Mesenchymal stem cell (in vitro differentiated cells and primary cell): ENCODE measurements at regions not wholly inside any gene's neighbourhood (a gene's known extent, or its start where the extent isn't known, plus 50 kb on each side); places are given as distances from the start of the nearest gene placed in this dataset.
A peak's percentile ranks its signal among the peaks of the same experiment; 100 is the strongest.

Source experiments
- DNase-seq: peaks from one replicate; pipeline ENCODE4 v3.0.0-alpha.2; 2013
- H2AFZ ChIP-seq: one replicate; pipeline ENCODE4 v1.6.1; 2013; ENCODE audit warnings: low read depth, mild to moderate bottlenecking, control low read depth, inconsistent platforms, low read length, moderate library complexity
- H2AK5ac ChIP-seq: 2 replicates; pipeline ENCODE4 v1.6.1; 2013; ENCODE audit warnings: low read length, moderate library complexity, mild to moderate bottlenecking, inconsistent platforms; ENCODE audit not compliant: severe bottlenecking
- H2BK120ac ChIP-seq: one replicate; pipeline ENCODE4 v1.6.1; 2013; ENCODE audit warnings: low read depth, mild to moderate bottlenecking, inconsistent platforms, low read length, moderate library complexity
- H2BK12ac ChIP-seq, 2 experiments: one replicate each; pipeline ENCODE4 v1.6.1; 2013; ENCODE audit warnings: inconsistent platforms in 2 of 2, low read length in 2 of 2, mild to moderate bottlenecking in 2 of 2, moderate library complexity in 2 of 2, control low read depth in 1 of 2
- H2BK15ac ChIP-seq: one replicate; pipeline ENCODE4 v1.6.1; 2013; ENCODE audit warnings: mild to moderate bottlenecking, low read depth, inconsistent platforms; ENCODE audit not compliant: poor library complexity, severe bottlenecking
- H2BK5ac ChIP-seq: 2 replicates; pipeline ENCODE4 v1.6.1; 2013; ENCODE audit warnings: low read depth, mild to moderate bottlenecking, low read length, control low read depth, inconsistent platforms; ENCODE audit not compliant: poor library complexity, severe bottlenecking
- H3K14ac ChIP-seq, 2 experiments: one replicate each; pipeline ENCODE4 v1.6.1; 2013; ENCODE audit warnings: inconsistent platforms in 2 of 2, low read length in 2 of 2, control low read depth in 1 of 2, mild to moderate bottlenecking in 1 of 2, moderate library complexity in 1 of 2
- H3K18ac ChIP-seq, 2 experiments: one replicate each; pipeline ENCODE4 v1.6.1; 2013; ENCODE audit warnings: inconsistent platforms in 2 of 2, low read length in 2 of 2, control low read depth in 1 of 2, low read depth in 1 of 2, mild to moderate bottlenecking in 1 of 2
- H3K23ac ChIP-seq, 2 experiments: one replicate each; pipeline ENCODE4 v1.6.1; 2013; ENCODE audit warnings: inconsistent platforms in 2 of 2, low read length in 2 of 2, mild to moderate bottlenecking in 2 of 2, moderate library complexity in 2 of 2, control low read depth in 1 of 2
- H3K27ac ChIP-seq: 2 replicates; pipeline ENCODE4 v1.5.1; 2013; ENCODE audit warnings: mild to moderate bottlenecking, moderate library complexity, low read length, control low read depth, inconsistent platforms; ENCODE audit not compliant: poor library complexity, severe bottlenecking
- H3K27me3 ChIP-seq, 2 experiments: 2 replicates each; pipeline versions ENCODE4 v1.6.1 to v1.7.0; 2013; ENCODE audit warnings: low read length in 2 of 2, mild to moderate bottlenecking in 2 of 2, moderate library complexity in 2 of 2, control low read depth in 1 of 2, inconsistent platforms in 1 of 2; ENCODE audit not compliant: control insufficient read depth in 1 of 2, insufficient read depth in 1 of 2
- H3K36me3 ChIP-seq, 2 experiments: 2 replicates each; pipeline versions ENCODE4 v1.6.1 to v1.7.0; 2013; ENCODE audit warnings: low read length in 2 of 2, control low read depth in 1 of 2, inconsistent platforms in 1 of 2, low read depth in 1 of 2, mild to moderate bottlenecking in 1 of 2; ENCODE audit not compliant: insufficient read depth in 2 of 2, control insufficient read depth in 1 of 2
- H3K4ac ChIP-seq, 2 experiments: one replicate each; pipeline ENCODE4 v1.6.1; 2013; ENCODE audit warnings: inconsistent platforms in 2 of 2, low read length in 2 of 2, mild to moderate bottlenecking in 2 of 2, moderate library complexity in 2 of 2, control low read depth in 1 of 2, low read depth in 1 of 2
- H3K4me1 ChIP-seq: 2 replicates; pipeline ENCODE4 v1.6.1; 2013; ENCODE audit warnings: low read depth, low read length, control low read depth; ENCODE audit not compliant: control insufficient read depth, insufficient read depth
- H3K4me2 ChIP-seq: 2 replicates; pipeline ENCODE4 v1.6.1; 2013; ENCODE audit warnings: low read length, mild to moderate bottlenecking, inconsistent platforms; ENCODE audit not compliant: poor library complexity, severe bottlenecking
- H3K4me3 ChIP-seq, 2 experiments: 2 replicates each; pipeline versions ENCODE4 v1.5.1 to v1.7.0; 2013; ENCODE audit warnings: low read length in 2 of 2, mild to moderate bottlenecking in 2 of 2, control low read depth in 1 of 2, low read depth in 1 of 2; ENCODE audit not compliant: insufficient read depth in 1 of 2
- H3K79me1 ChIP-seq: replicated peaks from 2 replicates; pipeline ENCODE4 v1.6.1; 2013; ENCODE audit warnings: mild to moderate bottlenecking, control low read depth, low read length, inconsistent platforms; ENCODE audit not compliant: poor library complexity, severe bottlenecking
- H3K9ac ChIP-seq: 2 replicates; pipeline ENCODE4 v1.7.0; 2013; ENCODE audit warnings: mild to moderate bottlenecking, low read length, moderate library complexity
- H3K9me3 ChIP-seq: 2 replicates; pipeline ENCODE4 v1.7.0; 2013; ENCODE audit warnings: mild to moderate bottlenecking, low read length; ENCODE audit not compliant: control insufficient read depth
- H4K8ac ChIP-seq: one replicate; pipeline ENCODE4 v1.6.1; 2013; ENCODE audit warnings: inconsistent platforms, mild to moderate bottlenecking, low read length, moderate library complexity
- H4K91ac ChIP-seq: one replicate; pipeline ENCODE4 v1.6.1; 2013; ENCODE audit warnings: mild to moderate bottlenecking, low read length, inconsistent platforms
- WGBS: methylation state at CpG from one replicate; pipeline ENCODE4 v1.1.7; 2013; ENCODE audit warnings: mixed read lengths; 5-methylcytosine and 5-hydroxymethylcytosine counted together

- H2BK120ac ChIP-seq, result no peak overlapping the region
- H2BK5ac ChIP-seq, result no peak overlapping the region
- H2BK15ac ChIP-seq, result no peak overlapping the region
- H3K27ac ChIP-seq, result no peak overlapping the region
- H3K4me2 ChIP-seq, result no peak overlapping the region
- DNase-seq, result no peak
- no peak overlapping the region for H4K91ac ChIP-seq
- H3K4ac ChIP-seq, result no peak overlapping the region
- H3K14ac ChIP-seq, result no peak overlapping the region
- no peak overlapping the region for H2AFZ ChIP-seq
- H3K9me3 ChIP-seq, result no peaks in the 10 kb centered on the region
- H3K9ac ChIP-seq, result no peak overlapping the region
- H3K79me1 ChIP-seq, result no peaks in the 10 kb centered on the region
- no peaks in the 10 kb centered on the region for H3K4me1 ChIP-seq
- H3K18ac ChIP-seq, result peak overlapping the region; percentile 12 to 73
- H3K27me3 ChIP-seq, result no peaks in the 10 kb centered on the region
- no peak overlapping the region for H2AK5ac ChIP-seq
- H3K36me3 ChIP-seq, result no peaks in the 10 kb centered on the region
- no peak overlapping the region for H3K23ac ChIP-seq
- 93% methylated on average over 2 of the region's 2 CpGs for WGBS
- no peak overlapping the region for H4K8ac ChIP-seq
- no peak overlapping the region for H3K4me3 ChIP-seq
- H2BK12ac ChIP-seq, result no peak overlapping the region
Observed at GRCh38 chr3:28743271-28743670, 394.6 kb upstream of the AZI2 start.

DNA sequence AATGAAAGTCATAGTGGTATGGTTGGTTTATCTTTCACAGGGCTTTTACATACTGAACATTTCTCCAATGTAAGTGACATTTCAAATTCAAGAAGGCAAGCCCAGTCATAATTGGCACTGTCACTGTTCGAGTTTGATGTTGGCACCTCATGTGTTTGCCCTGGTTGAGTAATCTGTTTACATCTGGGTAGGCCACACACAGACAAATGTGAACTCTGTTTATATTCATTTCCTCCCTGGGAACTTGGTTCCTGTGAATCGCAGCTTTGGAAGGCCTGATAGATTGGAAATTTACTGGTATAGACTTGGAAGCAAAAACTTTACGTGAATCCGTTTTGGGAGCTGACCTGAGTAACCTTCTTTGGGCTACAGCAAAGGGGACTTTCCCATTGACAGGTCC is 395.2 kb upstream of the AZI2 start:
- Histone ChIP-seq H3K9me3 (no peaks in the 10 kb centered on the region), H3K18ac (peak overlapping the region in 1 of 2 experiments; percentile 73), H2BK12ac (no peak overlapping the region), H2AK5ac (no peak overlapping the region), H3K27me3 (no peaks in the 10 kb centered on the region), H3K9ac (no peak overlapping the region), H2AFZ (no peak overlapping the region), H2BK15ac (no peak overlapping the region), H4K8ac (no peak overlapping the region), H3K4me1 (no peaks in the 10 kb centered on the region), H4K91ac (no peak overlapping the region), H2BK120ac (no peak overlapping the region), H2BK5ac (no peak overlapping the region), H3K27ac (no peak overlapping the region), H3K4me2 (no peak overlapping the region), H3K14ac (no peak overlapping the region), H3K4me3 (no peak overlapping the region), H3K79me1 (no peaks in the 10 kb centered on the region), H3K36me3 (no peaks in the 10 kb centered on the region), H3K23ac (no peak overlapping the region), H3K4ac (no peak overlapping the region)
- DNase-seq, result peak; percentile 40
- 10% methylated on average over 4 of the region's 4 CpGs for WGBS

GRCh38 chr3:28745436-28745835 is 396.8 kb upstream of the AZI2 start:
- no peak overlapping the region for H3K4me3 ChIP-seq
- H2AFZ ChIP-seq, result no peak overlapping the region
- H3K27ac ChIP-seq, result no peak overlapping the region
- H3K14ac ChIP-seq, result no peak overlapping the region
- no peak overlapping the region for H2BK120ac ChIP-seq
- H3K18ac ChIP-seq, result no peak overlapping the region
- H3K4me1 ChIP-seq, result no peaks in the 10 kb centered on the region
- no peak overlapping the region for H4K8ac ChIP-seq
- H2BK15ac ChIP-seq, result no peak overlapping the region
- H3K4me2 ChIP-seq, result no peak overlapping the region
- H2BK12ac ChIP-seq, result no peak overlapping the region
- no peak overlapping the region for H2BK5ac ChIP-seq
- H3K79me1 ChIP-seq, result no peaks in the 10 kb centered on the region
- no peaks in the 10 kb centered on the region for H3K36me3 ChIP-seq
- no peak overlapping the region for H3K23ac ChIP-seq
- H4K91ac ChIP-seq, result no peak overlapping the region
- no peak overlapping the region for H2AK5ac ChIP-seq
- H3K9ac ChIP-seq, result no peak overlapping the region
- H3K4ac ChIP-seq, result no peak overlapping the region
- DNase-seq, result peak; percentile 15
- WGBS, result 88% methylated on average over 3 of the region's 4 CpGs
- no peaks in the 10 kb centered on the region for H3K27me3 ChIP-seq
- peaks cover 11% of the 10 kb centered on the region for H3K9me3 ChIP-seq

- Histone ChIP-seq H3K27ac (no peak overlapping the region), H4K8ac (no peak overlapping the region), H2BK5ac (no peak overlapping the region), H3K4ac (no peak overlapping the region), H2AFZ (no peak overlapping the region), H3K4me2 (no peak overlapping the region), H3K27me3 (no peaks in the 10 kb centered on the region), H2BK120ac (no peak overlapping the region), H3K18ac (no peak overlapping the region), H3K9me3 (peaks cover 17% of the 10 kb centered on the region), H3K36me3 (no peaks in the 10 kb centered on the region), H3K79me1 (no peaks in the 10 kb centered on the region), H4K91ac (no peak overlapping the region), H2BK15ac (no peak overlapping the region), H2BK12ac (no peak overlapping the region), H3K4me3 (no peak overlapping the region), H3K9ac (no peak overlapping the region), H3K23ac (peak overlapping the region in 1 of 2 experiments; percentile 85), H2AK5ac (peak overlapping the region; percentile 90), H3K4me1 (no peaks in the 10 kb centered on the region), H3K14ac (no peak overlapping the region)
- WGBS, result 84% methylated on average over 6 of the region's 6 CpGs
- no peak for DNase-seq
Observed at GRCh38 chr3:28745916-28746617, 397.4 kb upstream of the AZI2 start.
